ENCODE measurements at regions not wholly inside any gene's neighbourhood (a gene's known extent, or its start where the extent isn't known, plus 50 kb on each side); places are given as distances from the start of the nearest gene placed in this dataset.

DNA sequence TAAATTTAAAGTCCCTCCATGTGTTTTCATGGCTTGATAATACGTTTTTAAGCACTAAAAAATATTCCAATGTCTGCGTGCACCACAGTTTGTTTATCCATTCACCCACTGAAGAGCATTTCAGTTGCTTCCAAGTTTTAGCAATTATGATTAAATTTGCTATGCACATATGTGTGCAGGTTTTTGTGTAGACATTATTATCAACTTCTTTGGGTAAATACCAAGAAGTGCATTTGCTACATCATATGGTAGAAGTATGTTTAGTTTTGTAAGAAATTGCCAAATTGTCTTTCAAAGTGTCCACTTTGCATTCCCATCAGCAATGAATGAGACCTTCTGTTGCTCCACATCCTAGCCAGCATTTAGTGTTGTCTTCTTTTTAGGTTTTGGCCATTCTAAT, 550.0 kb downstream of the BRINP3 start:
- TF ChIP-seq, protein P1, sequence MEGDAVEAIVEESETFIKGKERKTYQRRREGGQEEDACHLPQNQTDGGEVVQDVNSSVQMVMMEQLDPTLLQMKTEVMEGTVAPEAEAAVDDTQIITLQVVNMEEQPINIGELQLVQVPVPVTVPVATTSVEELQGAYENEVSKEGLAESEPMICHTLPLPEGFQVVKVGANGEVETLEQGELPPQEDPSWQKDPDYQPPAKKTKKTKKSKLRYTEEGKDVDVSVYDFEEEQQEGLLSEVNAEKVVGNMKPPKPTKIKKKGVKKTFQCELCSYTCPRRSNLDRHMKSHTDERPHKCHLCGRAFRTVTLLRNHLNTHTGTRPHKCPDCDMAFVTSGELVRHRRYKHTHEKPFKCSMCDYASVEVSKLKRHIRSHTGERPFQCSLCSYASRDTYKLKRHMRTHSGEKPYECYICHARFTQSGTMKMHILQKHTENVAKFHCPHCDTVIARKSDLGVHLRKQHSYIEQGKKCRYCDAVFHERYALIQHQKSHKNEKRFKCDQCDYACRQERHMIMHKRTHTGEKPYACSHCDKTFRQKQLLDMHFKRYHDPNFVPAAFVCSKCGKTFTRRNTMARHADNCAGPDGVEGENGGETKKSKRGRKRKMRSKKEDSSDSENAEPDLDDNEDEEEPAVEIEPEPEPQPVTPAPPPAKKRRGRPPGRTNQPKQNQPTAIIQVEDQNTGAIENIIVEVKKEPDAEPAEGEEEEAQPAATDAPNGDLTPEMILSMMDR (IDR thresholded peaks at IDR 0.05; ENCODE audit: borderline replicate concordance, insufficient read depth, low read depth, low read length), result no peak
- H3K4me3 ChIP-seq (ENCODE audit: low read depth, low read length), result no peak overlapping the region

DNA sequence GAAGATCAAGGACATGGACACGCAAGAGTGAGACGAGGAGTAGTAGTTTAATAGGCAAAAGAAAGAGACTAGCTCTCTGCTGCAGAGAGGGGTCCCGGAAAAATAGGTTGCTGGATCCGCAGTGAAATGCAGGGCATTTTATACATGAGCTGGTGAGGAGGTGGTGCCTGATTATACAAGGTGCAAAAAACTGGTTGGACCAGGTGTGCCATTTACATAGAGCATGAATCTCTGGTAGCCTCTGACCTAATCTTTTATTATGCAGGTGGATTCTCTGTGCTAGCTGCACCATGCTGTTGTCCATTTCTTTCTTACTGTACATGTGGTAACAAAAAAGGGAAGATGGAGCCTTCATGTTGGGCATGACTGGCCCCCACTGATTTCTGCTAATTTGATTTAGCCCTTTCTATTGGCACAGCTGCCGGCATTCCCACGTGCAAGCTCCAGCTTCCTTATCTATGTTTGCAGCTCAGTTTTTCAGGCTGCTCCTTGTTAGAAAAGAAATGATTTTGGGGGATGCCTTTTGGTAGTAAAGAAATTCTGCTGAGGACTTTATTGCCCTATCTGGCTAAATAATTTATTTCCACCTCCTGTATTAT, 548.1 kb downstream of the BRINP3 start:
- TF ChIP-seq, protein P1 (IDR thresholded peaks at IDR 0.05; ENCODE audit: borderline replicate concordance, insufficient read depth, low read depth, low read length), result no peak
- no peak overlapping the region for H3K4me3 ChIP-seq (ENCODE audit: low read depth, low read length)

DNA sequence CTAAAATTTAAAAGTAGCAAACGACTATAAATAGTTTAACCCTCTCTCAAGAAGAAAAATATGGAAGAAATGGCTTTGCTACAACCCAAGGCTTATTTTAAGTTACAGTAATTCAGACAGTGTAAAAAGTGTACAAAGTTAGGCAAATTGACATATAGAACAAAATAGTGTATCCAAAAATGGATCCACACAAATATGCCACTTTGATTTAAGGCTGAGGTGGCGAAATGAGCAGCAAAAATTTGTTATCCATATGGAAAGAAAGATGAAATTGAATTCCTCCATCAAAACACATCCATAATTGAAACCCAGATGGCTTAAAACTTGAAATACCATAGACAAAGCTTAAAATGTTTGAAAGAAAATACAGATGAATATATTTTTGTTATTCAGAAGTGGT, 540.8 kb downstream of the BRINP3 start:
- no peak overlapping the region for H3K4me3 ChIP-seq (ENCODE audit: low read depth, low read length)
- TF ChIP-seq, protein P1 (IDR thresholded peaks at IDR 0.05; ENCODE audit: borderline replicate concordance, insufficient read depth, low read depth, low read length), result no peak

DNA sequence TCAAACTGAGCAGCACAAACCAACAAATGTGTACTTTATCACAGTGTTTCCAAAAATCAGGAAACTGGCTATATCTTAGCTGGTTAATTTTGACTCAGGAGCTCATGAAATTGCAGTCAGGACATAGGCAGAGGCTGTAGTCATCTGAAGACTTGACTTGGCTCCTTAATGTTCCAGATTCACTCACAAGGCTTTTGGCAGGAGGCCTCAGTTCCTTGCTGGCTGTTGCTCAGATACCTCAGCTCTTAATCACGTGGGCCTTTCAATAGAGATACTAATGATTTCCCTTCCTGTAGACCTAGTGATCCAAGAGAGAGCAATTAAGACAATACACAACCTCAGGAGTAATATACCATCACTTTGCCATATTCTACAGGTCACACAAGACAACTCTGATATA, 537.7 kb downstream of the BRINP3 start:
- no peak overlapping the region for H3K4me3 ChIP-seq (ENCODE audit: low read depth, low read length)
- TF ChIP-seq, protein P1 (IDR thresholded peaks at IDR 0.05; ENCODE audit: borderline replicate concordance, insufficient read depth, low read depth, low read length), result no peak

DNA sequence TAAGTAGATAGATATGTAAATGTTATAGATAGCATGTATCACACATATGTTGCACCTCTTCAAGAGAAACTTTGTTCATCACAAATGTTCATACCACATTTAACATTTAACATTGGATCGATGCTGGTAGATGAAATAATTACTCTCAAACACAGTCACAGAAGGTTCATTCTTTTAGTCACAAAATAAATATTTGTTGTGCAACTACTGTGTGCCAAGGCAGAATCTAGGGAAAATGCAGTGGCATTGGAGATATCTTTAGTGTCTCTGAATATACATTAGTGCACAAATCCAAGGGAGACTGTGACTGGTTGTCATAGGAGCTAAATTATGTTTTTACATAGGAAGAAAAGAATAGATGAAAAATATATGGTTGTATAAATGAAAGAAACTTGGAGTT, 535.7 kb downstream of the BRINP3 start:
- TF ChIP-seq, protein P1 (IDR thresholded peaks at IDR 0.05; ENCODE audit: borderline replicate concordance, insufficient read depth, low read depth, low read length), result no peak

DNA sequence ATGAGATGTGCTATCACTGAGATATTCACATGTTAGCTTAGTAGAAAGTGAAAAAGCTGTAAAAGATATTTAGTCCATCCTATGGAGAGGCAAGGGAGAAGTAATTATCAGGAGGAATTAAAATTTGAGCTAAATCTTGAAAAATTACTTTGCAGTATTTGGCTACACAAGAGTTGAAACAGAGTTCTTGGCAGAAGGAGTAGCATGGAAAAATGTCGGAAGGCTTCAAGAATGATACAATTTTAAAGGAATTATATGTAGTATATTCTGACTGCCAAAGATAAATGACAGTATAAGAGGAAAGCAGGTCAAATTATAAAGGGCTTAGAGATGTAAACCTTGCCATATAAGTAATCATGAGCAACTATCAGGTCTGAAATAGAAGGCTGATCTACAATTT, 518.9 kb downstream of the BRINP3 start:
- H3K4me3 ChIP-seq (ENCODE audit: low read depth, low read length), result no peak overlapping the region
- TF ChIP-seq, protein P1 (IDR thresholded peaks at IDR 0.05; ENCODE audit: borderline replicate concordance, insufficient read depth, low read depth, low read length), result no peak

More for the DNA sequence above, 535.7 kb downstream of the BRINP3 start:
- no peak overlapping the region for H3K4me3 ChIP-seq (ENCODE audit: low read depth, low read length)

DNA sequence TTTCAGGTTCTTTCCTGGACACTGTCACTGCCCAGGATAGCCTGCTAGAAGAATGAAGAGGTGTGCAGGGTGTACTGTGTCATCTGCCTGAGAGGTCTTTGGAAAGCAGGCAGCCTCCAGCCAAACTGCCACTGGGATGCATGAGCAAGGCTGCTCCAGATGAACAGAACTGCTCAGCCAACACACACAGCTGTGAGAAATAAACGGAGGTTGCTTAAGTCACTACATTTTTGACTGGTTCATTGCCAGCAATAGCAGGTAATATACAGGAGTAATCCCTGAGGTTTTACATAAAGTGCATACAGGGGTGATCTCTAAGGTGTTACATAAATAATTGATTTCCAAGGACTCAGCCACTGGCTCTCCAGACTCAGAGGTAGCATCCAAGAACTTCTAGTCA, 516.9 kb downstream of the BRINP3 start:
- TF ChIP-seq, protein P1 (IDR thresholded peaks at IDR 0.05; ENCODE audit: borderline replicate concordance, insufficient read depth, low read depth, low read length), result no peak

More for the DNA sequence above, 516.9 kb downstream of the BRINP3 start:
- H3K4me3 ChIP-seq (ENCODE audit: low read depth, low read length), result no peak overlapping the region

Data from GM12875 (cell line).